CD4-positive, CD25-positive, alpha-beta regulatory T cell (primary cell): ENCODE measurements at regions not wholly inside any gene's neighbourhood (a gene's known extent, or its start where the extent isn't known, plus 50 kb on each side); places are given as distances from the start of the nearest gene placed in this dataset.
"Not testable (repeated sequence)": the region's sequence is repeated elsewhere in the genome, so short reads cannot be mapped to it uniquely, and the experiment has no call there.

Experiments
- ATAC-seq, 2 donors: fragments of 150-1000 bp; cut with Tn5 transposase; one replicate each; pipeline ENCODE4 v1.10.0; 2021; ENCODE audit warnings: low read depth in 2 of 2, moderate number of reproducible peaks in 2 of 2, moderate library complexity in 1 of 2
- DNase-seq, 3 donors: peaks; one replicate each; pipeline versions ENCODE4 v3.0.0 to v3.0.0-alpha.2; 2012 to 2022; ENCODE audit warnings: mixed read lengths in 1 of 3
- H3K27ac ChIP-seq: one replicate; pipeline ENCODE4 v1.7.0; 2013; ENCODE audit warnings: mild to moderate bottlenecking, low read length; ENCODE audit not compliant: insufficient read depth, poor library complexity, severe bottlenecking
- H3K27me3 ChIP-seq: one replicate; pipeline ENCODE4 v1.7.0; 2013; ENCODE audit warnings: low read length; ENCODE audit not compliant: control insufficient read depth, insufficient read depth
- H3K36me3 ChIP-seq: one replicate; pipeline ENCODE4 v1.7.0; 2013; ENCODE audit warnings: mild to moderate bottlenecking, low read length, moderate library complexity; ENCODE audit not compliant: control insufficient read depth, insufficient read depth
- H3K4me1 ChIP-seq: 2 replicates; pipeline ENCODE4 v1.7.0; 2013; ENCODE audit warnings: mild to moderate bottlenecking, low read length; ENCODE audit not compliant: insufficient read depth, control insufficient read depth, poor library complexity, severe bottlenecking
- H3K4me3 ChIP-seq: one replicate; pipeline ENCODE4 v1.7.0; 2013; ENCODE audit warnings: low read depth, mild to moderate bottlenecking, low read length, moderate library complexity
- H3K9me3 ChIP-seq, 2 experiments: 1 replicate in 1 of 2; 2 replicates in 1 of 2; pipeline ENCODE4 v1.7.0; 2013; ENCODE audit warnings: low read length in 2 of 2, mild to moderate bottlenecking in 1 of 2, moderate library complexity in 1 of 2; ENCODE audit not compliant: control insufficient read depth in 2 of 2
- H3K27ac Mint-ChIP-seq, 3 donors: one replicate each; pipeline ENCODE4 v1.8.0; 2020 to 2022; ENCODE audit warnings: mild to moderate bottlenecking in 3 of 3, mixed read lengths in 3 of 3, moderate library complexity in 2 of 3
- H3K27me3 Mint-ChIP-seq: one replicate; pipeline ENCODE4 v1.8.0; 2022; ENCODE audit warnings: mild to moderate bottlenecking, mixed read lengths
- H3K36me3 Mint-ChIP-seq: one replicate; pipeline ENCODE4 v1.8.0; 2020; ENCODE audit warnings: mixed read lengths
- H3K4me1 Mint-ChIP-seq, 4 donors: one replicate each; pipeline ENCODE4 v1.8.0; 2020 to 2022; ENCODE audit warnings: mixed read lengths in 4 of 4, mild to moderate bottlenecking in 1 of 4
- H3K4me3 Mint-ChIP-seq, 4 donors: one replicate each; pipeline ENCODE4 v1.8.0; 2020 to 2022; ENCODE audit warnings: mild to moderate bottlenecking in 4 of 4, mixed read lengths in 4 of 4, moderate library complexity in 3 of 4
- H3K9me3 Mint-ChIP-seq, 7 donors: one replicate each; pipeline ENCODE4 v1.8.0; 2020 to 2022; ENCODE audit warnings: mixed read lengths in 7 of 7, mild to moderate bottlenecking in 3 of 7, moderate library complexity in 2 of 7

- no peak overlapping the region for H3K4me3 Mint-ChIP-seq
- ATAC-seq (no peak), DNase-seq (no peak)
- H3K36me3 ChIP-seq, result no peaks in the 10 kb centered on the region
- no peak overlapping the region for H3K27ac ChIP-seq
- no peaks in the 10 kb centered on the region for H3K36me3 Mint-ChIP-seq
- H3K27me3 ChIP-seq, result peaks cover 3% of the 10 kb centered on the region
- H3K4me1 ChIP-seq, result no peaks in the 10 kb centered on the region
- H3K4me3 ChIP-seq, result no peak overlapping the region
- H3K4me1 Mint-ChIP-seq, result no peaks in the 10 kb centered on the region
- H3K27me3 Mint-ChIP-seq, result peaks cover 31% of the 10 kb centered on the region
- no peaks in the 10 kb centered on the region for H3K9me3 Mint-ChIP-seq
- no peaks in the 10 kb centered on the region for H3K9me3 ChIP-seq
- H3K27ac Mint-ChIP-seq, result no peak overlapping the region
Measured at GRCh38 chr15:62325597-62325996, 160.5 kb upstream of the C2CD4B start.

GRCh38 chr15:62326460-62327011 lies 161.5 kb upstream of the C2CD4B start:
- Histone ChIP-seq H3K36me3 (no peaks in the 10 kb centered on the region), H3K9me3 (no peaks in the 10 kb centered on the region), H3K27ac (no peak overlapping the region), H3K27me3 (peaks cover 3% of the 10 kb centered on the region), H3K4me3 (no peak overlapping the region), H3K4me1 (no peaks in the 10 kb centered on the region)
- H3K4me1 Mint-ChIP-seq, result no peaks in the 10 kb centered on the region
- H3K27me3 Mint-ChIP-seq, result peaks cover 31% of the 10 kb centered on the region
- DNase-seq (no peak), ATAC-seq (no peak)
- no peak overlapping the region for H3K27ac Mint-ChIP-seq
- no peaks in the 10 kb centered on the region for H3K9me3 Mint-ChIP-seq
- no peaks in the 10 kb centered on the region for H3K36me3 Mint-ChIP-seq
- no peak overlapping the region for H3K4me3 Mint-ChIP-seq

GRCh38 chr15:62327406-62327805 lies 162.3 kb upstream of the C2CD4B start:
- Mint-ChIP-seq H3K9me3 (no peaks in the 10 kb centered on the region), H3K4me1 (no peaks in the 10 kb centered on the region), H3K4me3 (no peak overlapping the region), H3K27ac (no peak overlapping the region), H3K27me3 (peaks cover 26% of the 10 kb centered on the region), H3K36me3 (no peaks in the 10 kb centered on the region)
- ATAC-seq, result no peak
- no peak overlapping the region for H3K4me3 ChIP-seq
- H3K4me1 ChIP-seq, result no peaks in the 10 kb centered on the region
- H3K36me3 ChIP-seq, result no peaks in the 10 kb centered on the region
- H3K27me3 ChIP-seq, result peaks cover 3% of the 10 kb centered on the region
- H3K27ac ChIP-seq, result no peak overlapping the region
- no peak for DNase-seq
- H3K9me3 ChIP-seq, result no peaks in the 10 kb centered on the region

GRCh38 chr15:62332472-62332871 lies 167.4 kb upstream of the C2CD4B start:
- not testable (repeated sequence) for ATAC-seq, H3K36me3 ChIP-seq, H3K4me3 ChIP-seq, H3K4me1 Mint-ChIP-seq, H3K9me3 Mint-ChIP-seq, H3K36me3 Mint-ChIP-seq, H3K4me1 ChIP-seq, H3K27me3 Mint-ChIP-seq, H3K27me3 ChIP-seq, H3K4me3 Mint-ChIP-seq, H3K27ac ChIP-seq, H3K27ac Mint-ChIP-seq, H3K9me3 ChIP-seq, DNase-seq

- H3K4me3 ChIP-seq, result no peak overlapping the region
Measured at GRCh38 chr15:62334536-62334935, 169.5 kb upstream of the C2CD4B start.

GRCh38 chr15:62337934-62338333 lies 172.8 kb upstream of the C2CD4B start:
- H3K27ac ChIP-seq, result no peak overlapping the region
- peaks cover 0 to 4% (median 0%) of the 10 kb centered on the region in 4 donors for H3K4me1 Mint-ChIP-seq
- ATAC-seq (no peak), DNase-seq (no peak)
- H3K27me3 Mint-ChIP-seq, result peaks cover 4% of the 10 kb centered on the region
- no peaks in the 10 kb centered on the region for H3K36me3 ChIP-seq
- no peak overlapping the region for H3K27ac Mint-ChIP-seq
- peaks cover 0 to 8% (median 0%) of the 10 kb centered on the region in 7 donors for H3K9me3 Mint-ChIP-seq
- no peak overlapping the region for H3K4me3 Mint-ChIP-seq
- H3K36me3 Mint-ChIP-seq, result no peaks in the 10 kb centered on the region
- H3K27me3 ChIP-seq, result no peaks in the 10 kb centered on the region
- H3K9me3 ChIP-seq, result no peaks in the 10 kb centered on the region
- no peaks in the 10 kb centered on the region for H3K4me1 ChIP-seq
- no peak overlapping the region for H3K4me3 ChIP-seq

More at GRCh38 chr15:62334536-62334935, 169.5 kb upstream of the C2CD4B start:
- H3K27me3 Mint-ChIP-seq, result peaks cover 9% of the 10 kb centered on the region
- ATAC-seq (no peak), DNase-seq (no peak)
- Histone ChIP-seq H3K4me1 (no peaks in the 10 kb centered on the region), H3K36me3 (no peaks in the 10 kb centered on the region), H3K27me3 (no peaks in the 10 kb centered on the region), H3K9me3 (no peaks in the 10 kb centered on the region), H3K27ac (no peak overlapping the region)
- no peak overlapping the region for H3K27ac Mint-ChIP-seq
- H3K4me1 Mint-ChIP-seq, result no peaks in the 10 kb centered on the region
- no peak overlapping the region for H3K4me3 Mint-ChIP-seq
- H3K9me3 Mint-ChIP-seq, result peaks cover 0 to 8% (median 0%) of the 10 kb centered on the region in 7 donors
- H3K36me3 Mint-ChIP-seq, result no peaks in the 10 kb centered on the region

GRCh38 chr15:62338497-62338896 lies 173.4 kb upstream of the C2CD4B start:
- H3K4me3 Mint-ChIP-seq, result no peak overlapping the region
- H3K36me3 Mint-ChIP-seq, result no peaks in the 10 kb centered on the region
- H3K27ac Mint-ChIP-seq, result no peak overlapping the region
- no peaks in the 10 kb centered on the region for H3K36me3 ChIP-seq
- peaks cover 0 to 4% (median 0%) of the 10 kb centered on the region in 4 donors for H3K4me1 Mint-ChIP-seq
- H3K9me3 Mint-ChIP-seq, result peaks cover 0 to 8% (median 0%) of the 10 kb centered on the region in 7 donors
- no peak overlapping the region for H3K4me3 ChIP-seq
- H3K27ac ChIP-seq, result no peak overlapping the region
- no peaks in the 10 kb centered on the region for H3K4me1 ChIP-seq
- no peak for ATAC-seq
- no peaks in the 10 kb centered on the region for H3K9me3 ChIP-seq
- DNase-seq, result no peak
- peaks cover 4% of the 10 kb centered on the region for H3K27me3 Mint-ChIP-seq
- H3K27me3 ChIP-seq, result no peaks in the 10 kb centered on the region

GRCh38 chr15:62342959-62343358 lies 177.9 kb upstream of the C2CD4B start:
- H3K4me3 Mint-ChIP-seq, result no peak overlapping the region
- no peak overlapping the region for H3K27ac Mint-ChIP-seq
- ATAC-seq (no peak), DNase-seq (no peak)
- Histone ChIP-seq H3K27ac (no peak overlapping the region), H3K9me3 (no peaks in the 10 kb centered on the region), H3K4me3 (no peak overlapping the region), H3K27me3 (no peaks in the 10 kb centered on the region), H3K36me3 (no peaks in the 10 kb centered on the region), H3K4me1 (no peaks in the 10 kb centered on the region)
- peaks cover 6% of the 10 kb centered on the region for H3K27me3 Mint-ChIP-seq
- peaks cover 6 to 10% (median 8%) of the 10 kb centered on the region in 4 donors for H3K4me1 Mint-ChIP-seq
- H3K36me3 Mint-ChIP-seq, result no peaks in the 10 kb centered on the region
- H3K9me3 Mint-ChIP-seq, result peaks cover 0 to 2% (median 0%) of the 10 kb centered on the region in 7 donors
